ENCODE measurements at regions not wholly inside any gene's neighbourhood (a gene's known extent, or its start where the extent isn't known, plus 50 kb on each side); places are given as distances from the start of the nearest gene placed in this dataset.
A peak's percentile ranks its signal among the peaks of the same experiment; 100 is the strongest.

DNA sequence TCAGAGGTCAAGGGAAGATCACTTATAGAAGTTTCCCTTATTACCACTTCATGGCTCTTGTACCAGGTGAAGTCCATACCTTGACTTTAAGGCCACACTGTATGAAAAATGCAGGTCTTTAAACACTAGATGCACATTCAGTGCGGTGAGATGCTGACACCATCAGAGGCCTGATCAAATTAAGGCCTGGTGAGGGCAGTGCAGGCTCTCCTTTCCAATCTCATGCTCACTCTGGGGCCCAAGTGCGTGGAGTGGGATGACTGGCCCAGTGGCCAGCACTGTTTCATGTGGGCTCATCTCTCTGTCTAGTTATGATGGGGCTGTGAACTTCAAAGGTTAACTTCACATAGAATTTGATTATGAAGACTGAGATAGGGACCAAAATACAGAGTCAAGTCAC is 281.1 kb downstream of the SLC4A3 start:
- 86 to 94% methylated on average over 2 of the region's 2 CpGs for WGBS, 2 donors
- Histone ChIP-seq H3K9me3 (no peaks in the 10 kb centered on the region), H3K27ac (no peak overlapping the region), H3K4me1 (no peaks in the 10 kb centered on the region), H3K27me3 (no peaks in the 10 kb centered on the region), H3K36me3 (replicated peaks in 1 of 2; ENCODE audit: insufficient read depth in 1 of 2, low read depth in 2 of 2) (no peaks in the 10 kb centered on the region), H3K4me3 (no peak overlapping the region)
- ATAC-seq, result no peak
- intact Hi-C loops (cut with DNase I), result no loop called here
- TF ChIP-seq, protein P1, sequence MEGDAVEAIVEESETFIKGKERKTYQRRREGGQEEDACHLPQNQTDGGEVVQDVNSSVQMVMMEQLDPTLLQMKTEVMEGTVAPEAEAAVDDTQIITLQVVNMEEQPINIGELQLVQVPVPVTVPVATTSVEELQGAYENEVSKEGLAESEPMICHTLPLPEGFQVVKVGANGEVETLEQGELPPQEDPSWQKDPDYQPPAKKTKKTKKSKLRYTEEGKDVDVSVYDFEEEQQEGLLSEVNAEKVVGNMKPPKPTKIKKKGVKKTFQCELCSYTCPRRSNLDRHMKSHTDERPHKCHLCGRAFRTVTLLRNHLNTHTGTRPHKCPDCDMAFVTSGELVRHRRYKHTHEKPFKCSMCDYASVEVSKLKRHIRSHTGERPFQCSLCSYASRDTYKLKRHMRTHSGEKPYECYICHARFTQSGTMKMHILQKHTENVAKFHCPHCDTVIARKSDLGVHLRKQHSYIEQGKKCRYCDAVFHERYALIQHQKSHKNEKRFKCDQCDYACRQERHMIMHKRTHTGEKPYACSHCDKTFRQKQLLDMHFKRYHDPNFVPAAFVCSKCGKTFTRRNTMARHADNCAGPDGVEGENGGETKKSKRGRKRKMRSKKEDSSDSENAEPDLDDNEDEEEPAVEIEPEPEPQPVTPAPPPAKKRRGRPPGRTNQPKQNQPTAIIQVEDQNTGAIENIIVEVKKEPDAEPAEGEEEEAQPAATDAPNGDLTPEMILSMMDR (IDR thresholded peaks at IDR 0.05), result no peak
- TF ChIP-seq POLR2A (IDR thresholded peaks at IDR 0.05), result no peak
- no peak for DNase-seq

DNA sequence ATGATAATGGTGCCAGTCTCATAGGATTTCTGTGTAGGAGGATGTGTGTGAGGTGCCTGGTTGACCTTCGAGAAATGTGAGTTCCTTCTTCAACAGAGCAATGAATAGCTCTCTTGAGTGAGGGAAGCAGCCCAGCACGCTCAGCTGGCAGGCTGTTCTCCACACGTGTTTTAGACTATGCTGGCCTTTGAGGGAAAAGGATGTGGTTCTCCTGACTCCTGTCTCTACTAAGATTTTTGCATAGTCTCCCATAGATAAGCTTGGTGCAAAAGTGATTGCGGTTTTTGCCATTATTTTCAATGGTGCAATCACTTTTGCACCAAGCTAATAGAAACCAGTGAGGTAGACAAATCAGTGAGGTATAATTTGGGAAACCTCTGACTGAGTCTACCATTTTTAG is 284.1 kb downstream of the SLC4A3 start:
- DNase-seq (no peak), ATAC-seq (no peak)
- intact Hi-C loops (cut with DNase I), result no loop called here
- H3K4me1 ChIP-seq, result no peaks in the 10 kb centered on the region
- H3K9me3 ChIP-seq, result no peaks in the 10 kb centered on the region
- no peak overlapping the region for H3K27ac ChIP-seq
- H3K27me3 ChIP-seq, result no peaks in the 10 kb centered on the region
- no peak for TF ChIP-seq POLR2A (IDR thresholded peaks at IDR 0.05)
- no peaks in the 10 kb centered on the region for H3K36me3 ChIP-seq (replicated peaks in 1 of 2; ENCODE audit: insufficient read depth in 1 of 2, low read depth in 2 of 2)
- no peak overlapping the region for H3K4me3 ChIP-seq
- 64 to 87% methylated on average over 2 to 4 of the region's 4 CpGs for WGBS, 2 donors

DNA sequence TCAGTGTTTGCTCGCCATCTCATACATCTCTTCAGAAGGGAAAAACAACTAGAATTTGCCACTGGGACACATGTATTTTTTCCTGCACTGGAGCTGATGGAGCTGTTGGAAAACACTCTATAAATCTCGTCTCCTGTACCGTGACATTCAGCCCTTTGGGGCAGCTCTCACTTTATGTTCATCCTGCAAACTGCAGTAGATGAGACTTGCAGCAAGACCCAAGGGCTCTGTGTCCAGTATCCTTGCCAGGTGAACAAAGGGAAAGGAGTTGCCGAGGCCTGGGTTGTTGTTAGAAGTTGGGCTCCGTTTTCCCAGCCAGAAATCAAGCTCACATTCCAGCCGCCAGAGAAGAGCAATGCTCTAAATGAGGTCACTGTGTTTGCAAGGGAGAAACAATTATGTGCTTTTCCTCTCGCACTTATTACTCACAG is 285.1 kb downstream of the SLC4A3 start:
- H3K4me3 ChIP-seq, result no peak overlapping the region
- no peaks in the 10 kb centered on the region for H3K27me3 ChIP-seq
- no peak for TF ChIP-seq POLR2A (IDR thresholded peaks at IDR 0.05)
- TF ChIP-seq, protein P1 (IDR thresholded peaks at IDR 0.05), result peak in 3 of 7 experiments; percentile 9 to 23 (median 14)
- H3K36me3 ChIP-seq (replicated peaks in 1 of 2; ENCODE audit: insufficient read depth in 1 of 2, low read depth in 2 of 2), result no peaks in the 10 kb centered on the region
- no peak overlapping the region for H3K27ac ChIP-seq
- intact Hi-C loops (cut with DNase I), result no loop called here
- ATAC-seq (no peak), DNase-seq (peak in 1 of 4 donors; percentile 6)
- 29 to 37% methylated on average over 7 of the region's 7 CpGs for WGBS, 2 donors
- H3K9me3 ChIP-seq, result no peaks in the 10 kb centered on the region
- no peaks in the 10 kb centered on the region for H3K4me1 ChIP-seq

DNA sequence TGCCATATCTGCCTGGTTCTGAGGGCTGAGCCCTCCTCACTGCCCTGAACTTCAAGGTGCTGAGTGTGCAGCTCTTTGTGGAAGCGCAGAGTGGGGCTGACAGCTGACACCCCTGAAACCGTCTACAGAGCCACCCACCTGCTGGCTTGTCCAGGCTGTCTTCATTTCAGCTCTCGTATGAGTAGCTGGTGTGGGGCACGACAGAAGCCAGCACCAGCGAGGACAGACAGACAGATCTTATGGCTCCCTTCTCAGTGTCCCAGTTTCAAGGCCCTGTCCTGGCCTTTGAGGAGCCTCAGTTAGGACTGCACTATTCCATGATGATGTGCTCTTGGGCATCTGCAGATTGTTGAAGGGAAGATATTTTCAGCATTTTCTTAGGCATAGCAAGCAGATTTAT is 287.1 kb downstream of the SLC4A3 start:
- Histone ChIP-seq H3K27me3 (no peaks in the 10 kb centered on the region), H3K4me1 (no peaks in the 10 kb centered on the region), H3K4me3 (no peak overlapping the region), H3K9me3 (no peaks in the 10 kb centered on the region), H3K36me3 (replicated peaks in 1 of 2; ENCODE audit: insufficient read depth in 1 of 2, low read depth in 2 of 2) (no peaks in the 10 kb centered on the region), H3K27ac (no peak overlapping the region)
- intact Hi-C loops (cut with DNase I), result no loop called here
- TF ChIP-seq, protein P1 (IDR thresholded peaks at IDR 0.05), result no peak
- TF ChIP-seq POLR2A (IDR thresholded peaks at IDR 0.05), result no peak
- DNase-seq, result no peak
- 83 to 84% methylated on average over 2 to 5 of the region's 5 CpGs for WGBS, 2 donors
- ATAC-seq, result no peak

DNA sequence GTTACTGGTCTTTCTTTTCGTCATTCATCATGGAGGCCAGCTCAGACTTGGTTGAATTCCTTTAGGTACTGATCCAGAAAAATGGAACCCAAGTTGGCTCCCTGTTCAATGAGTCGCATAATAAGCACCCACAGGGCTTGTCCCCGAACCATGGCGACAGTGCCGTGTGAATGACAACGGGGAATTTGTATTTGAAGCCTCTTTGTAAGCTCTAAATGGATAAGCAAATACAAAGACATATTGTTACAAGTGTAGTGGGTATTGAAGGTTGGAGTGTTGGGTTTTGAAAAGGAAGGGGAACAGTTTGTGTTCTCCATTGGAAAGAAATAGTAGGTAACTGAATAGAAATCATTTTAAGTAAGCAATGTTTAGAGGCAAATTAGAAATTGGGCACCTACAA is 288.9 kb downstream of the SLC4A3 start:
- Histone ChIP-seq H3K4me3 (no peak overlapping the region), H3K27me3 (no peaks in the 10 kb centered on the region), H3K9me3 (no peaks in the 10 kb centered on the region), H3K36me3 (replicated peaks in 1 of 2; ENCODE audit: insufficient read depth in 1 of 2, low read depth in 2 of 2) (no peaks in the 10 kb centered on the region), H3K27ac (no peak overlapping the region), H3K4me1 (no peaks in the 10 kb centered on the region)
- WGBS, 2 donors, result 85 to 87% methylated on average over 6 of the region's 6 CpGs
- TF ChIP-seq POLR2A (IDR thresholded peaks at IDR 0.05), result no peak
- TF ChIP-seq, protein P1 (IDR thresholded peaks at IDR 0.05), result no peak
- ATAC-seq (no peak), DNase-seq (no peak)
- intact Hi-C loops (cut with DNase I), result no loop called here

All from body of pancreas (tissue), 4 donors.